ENCODE measurements at regions not wholly inside any gene's neighbourhood (a gene's known extent, or its start where the extent isn't known, plus 50 kb on each side); places are given as distances from the start of the nearest gene placed in this dataset.

DNA sequence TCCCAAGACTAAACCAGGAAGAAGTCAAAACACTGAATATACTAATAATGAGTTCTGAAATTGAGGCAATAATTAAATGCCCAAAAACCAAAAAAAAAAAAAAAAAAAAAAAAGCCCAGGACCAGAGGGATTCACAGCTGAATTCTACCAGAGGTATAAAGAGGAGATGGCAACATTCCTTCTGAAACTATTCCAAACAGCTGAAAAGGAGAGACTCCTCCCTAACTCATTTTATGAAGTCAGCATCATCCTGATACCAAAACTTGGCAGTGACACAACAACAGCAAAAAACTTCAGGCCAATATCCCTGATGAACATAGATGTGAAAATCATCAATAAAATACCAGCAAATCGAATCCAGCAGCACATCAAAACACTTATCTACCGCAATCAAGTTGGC is 108.5 kb upstream of the COL3A1 start:
- Histone ChIP-seq H3K9me3 (ENCODE audit: low read depth) (no peaks in the 10 kb centered on the region), H3K27me3 (no peaks in the 10 kb centered on the region), H3K27ac (no peak overlapping the region), H3K4me1 (ENCODE audit: low read depth) (no peaks in the 10 kb centered on the region), H3K36me3 (no peaks in the 10 kb centered on the region), H3K4me3 (no peak overlapping the region)
- TF ChIP-seq, protein P1, sequence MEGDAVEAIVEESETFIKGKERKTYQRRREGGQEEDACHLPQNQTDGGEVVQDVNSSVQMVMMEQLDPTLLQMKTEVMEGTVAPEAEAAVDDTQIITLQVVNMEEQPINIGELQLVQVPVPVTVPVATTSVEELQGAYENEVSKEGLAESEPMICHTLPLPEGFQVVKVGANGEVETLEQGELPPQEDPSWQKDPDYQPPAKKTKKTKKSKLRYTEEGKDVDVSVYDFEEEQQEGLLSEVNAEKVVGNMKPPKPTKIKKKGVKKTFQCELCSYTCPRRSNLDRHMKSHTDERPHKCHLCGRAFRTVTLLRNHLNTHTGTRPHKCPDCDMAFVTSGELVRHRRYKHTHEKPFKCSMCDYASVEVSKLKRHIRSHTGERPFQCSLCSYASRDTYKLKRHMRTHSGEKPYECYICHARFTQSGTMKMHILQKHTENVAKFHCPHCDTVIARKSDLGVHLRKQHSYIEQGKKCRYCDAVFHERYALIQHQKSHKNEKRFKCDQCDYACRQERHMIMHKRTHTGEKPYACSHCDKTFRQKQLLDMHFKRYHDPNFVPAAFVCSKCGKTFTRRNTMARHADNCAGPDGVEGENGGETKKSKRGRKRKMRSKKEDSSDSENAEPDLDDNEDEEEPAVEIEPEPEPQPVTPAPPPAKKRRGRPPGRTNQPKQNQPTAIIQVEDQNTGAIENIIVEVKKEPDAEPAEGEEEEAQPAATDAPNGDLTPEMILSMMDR (IDR thresholded peaks at IDR 0.05; ENCODE audit: low read depth, low read length) = no peak
- peak in 1 of 2 donors; percentile 11 for DNase-seq (ENCODE audit: low read depth in 1 of 2, low spot score in 1 of 2)

DNA sequence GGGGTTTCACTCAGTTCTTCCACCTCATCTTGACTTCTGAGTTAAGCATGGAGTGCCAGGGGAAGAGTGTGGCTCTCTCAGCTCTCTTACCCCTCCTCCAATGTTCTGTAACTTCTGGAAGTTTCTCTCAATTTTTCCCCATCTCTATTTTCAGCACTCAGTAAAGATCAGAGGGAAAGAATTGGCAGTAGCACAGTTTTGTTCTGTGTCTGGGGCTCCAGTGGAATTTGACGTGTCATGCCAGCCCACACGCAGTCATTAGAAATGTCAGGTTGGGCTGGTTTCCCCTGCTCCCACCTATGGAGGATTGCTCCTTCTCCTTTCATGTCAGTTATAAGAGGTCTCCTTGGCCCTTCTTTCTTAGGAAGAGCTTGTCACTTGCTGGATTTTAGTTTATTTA is 104.6 kb upstream of the COL3A1 start:
- Histone ChIP-seq H3K27me3 (no peaks in the 10 kb centered on the region), H3K4me3 (no peak overlapping the region), H3K36me3 (no peaks in the 10 kb centered on the region), H3K9me3 (ENCODE audit: low read depth) (no peaks in the 10 kb centered on the region), H3K4me1 (ENCODE audit: low read depth) (no peaks in the 10 kb centered on the region), H3K27ac (peak overlapping the region; percentile 3)
- DNase-seq (ENCODE audit: low read depth in 1 of 2, low spot score in 1 of 2) = peak; percentile 14 to 66
- TF ChIP-seq, protein P1 (IDR thresholded peaks at IDR 0.05; ENCODE audit: low read depth, low read length) = no peak

DNA sequence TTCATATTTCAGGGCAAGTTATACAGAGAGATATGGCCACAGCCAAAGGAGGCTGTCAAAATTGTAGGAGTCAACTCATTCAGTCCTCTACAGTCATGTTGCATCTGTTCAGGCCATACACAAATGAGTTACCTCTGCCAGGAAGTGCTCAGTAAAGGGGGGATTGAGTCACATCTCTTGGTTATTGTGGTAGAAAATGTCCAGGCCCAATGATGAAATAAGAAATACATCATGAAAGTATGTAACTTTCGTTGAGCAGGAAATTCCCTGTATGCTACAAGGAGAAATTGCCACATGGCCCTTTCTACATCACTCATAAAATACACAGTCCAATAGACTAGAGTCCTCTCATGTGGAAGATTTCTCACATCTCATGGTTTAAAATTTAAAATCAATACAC is 103.9 kb upstream of the COL3A1 start:
- DNase-seq (ENCODE audit: low read depth in 1 of 2, low spot score in 1 of 2) = peak in 1 of 2 donors; percentile 93
- TF ChIP-seq, protein P1 (IDR thresholded peaks at IDR 0.05; ENCODE audit: low read depth, low read length) = no peak
- no peaks in the 10 kb centered on the region for H3K36me3 ChIP-seq
- no peaks in the 10 kb centered on the region for H3K9me3 ChIP-seq (ENCODE audit: low read depth)
- no peak overlapping the region for H3K27ac ChIP-seq
- H3K4me3 ChIP-seq = no peak overlapping the region
- H3K27me3 ChIP-seq = no peaks in the 10 kb centered on the region
- H3K4me1 ChIP-seq (ENCODE audit: low read depth) = no peaks in the 10 kb centered on the region

DNA sequence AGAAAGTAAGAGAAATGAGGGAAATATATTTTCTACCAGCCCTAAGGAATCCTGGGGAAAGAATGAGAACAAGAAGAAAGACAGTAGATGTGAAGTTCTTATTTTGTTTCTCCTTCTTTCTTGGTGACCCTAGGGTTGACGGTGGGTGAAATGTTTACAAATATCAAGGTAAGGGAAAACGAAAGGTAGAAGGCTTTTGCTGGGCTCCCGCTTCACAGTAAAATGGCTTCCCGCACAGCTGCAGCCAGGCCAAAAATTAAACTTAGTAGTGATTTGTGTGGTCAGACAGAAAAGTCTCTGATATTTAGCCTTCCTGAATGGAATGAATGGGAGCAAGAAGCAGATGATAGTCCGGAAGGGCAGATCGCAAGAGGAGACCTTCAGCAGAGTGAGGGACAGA is 99.1 kb upstream of the COL3A1 start:
- Histone ChIP-seq H3K9me3 (ENCODE audit: low read depth) (no peaks in the 10 kb centered on the region), H3K27ac (no peak overlapping the region), H3K36me3 (no peaks in the 10 kb centered on the region), H3K4me1 (ENCODE audit: low read depth) (no peaks in the 10 kb centered on the region), H3K27me3 (no peaks in the 10 kb centered on the region), H3K4me3 (no peak overlapping the region)
- no peak for DNase-seq (ENCODE audit: low read depth in 1 of 2, low spot score in 1 of 2)
- TF ChIP-seq, protein P1 (IDR thresholded peaks at IDR 0.05; ENCODE audit: low read depth, low read length) = no peak

DNA sequence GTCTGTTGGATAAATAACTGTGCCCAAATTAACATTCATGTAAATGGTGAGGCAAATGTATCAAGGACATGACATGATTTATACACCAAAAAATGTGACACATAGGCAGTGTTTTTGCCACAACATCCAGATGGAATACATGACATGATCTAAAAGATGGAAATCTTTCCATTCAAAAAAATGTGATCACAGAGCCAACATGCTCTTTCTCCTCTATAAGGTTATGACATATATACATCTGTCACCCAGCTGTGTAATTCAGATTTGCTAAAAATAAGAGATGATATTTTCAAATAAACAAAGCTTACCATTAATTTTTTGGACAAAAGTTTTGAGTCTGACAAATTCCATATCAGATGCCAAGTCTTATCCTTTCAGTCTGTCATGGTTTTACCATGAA is 95.5 kb upstream of the COL3A1 start:
- Histone ChIP-seq H3K36me3 (no peaks in the 10 kb centered on the region), H3K27ac (no peak overlapping the region), H3K9me3 (ENCODE audit: low read depth) (no peaks in the 10 kb centered on the region), H3K27me3 (no peaks in the 10 kb centered on the region), H3K4me3 (no peak overlapping the region), H3K4me1 (ENCODE audit: low read depth) (no peaks in the 10 kb centered on the region)
- TF ChIP-seq, protein P1 (IDR thresholded peaks at IDR 0.05; ENCODE audit: low read depth, low read length) = no peak
- DNase-seq (ENCODE audit: low read depth in 1 of 2, low spot score in 1 of 2) = no peak

DNA sequence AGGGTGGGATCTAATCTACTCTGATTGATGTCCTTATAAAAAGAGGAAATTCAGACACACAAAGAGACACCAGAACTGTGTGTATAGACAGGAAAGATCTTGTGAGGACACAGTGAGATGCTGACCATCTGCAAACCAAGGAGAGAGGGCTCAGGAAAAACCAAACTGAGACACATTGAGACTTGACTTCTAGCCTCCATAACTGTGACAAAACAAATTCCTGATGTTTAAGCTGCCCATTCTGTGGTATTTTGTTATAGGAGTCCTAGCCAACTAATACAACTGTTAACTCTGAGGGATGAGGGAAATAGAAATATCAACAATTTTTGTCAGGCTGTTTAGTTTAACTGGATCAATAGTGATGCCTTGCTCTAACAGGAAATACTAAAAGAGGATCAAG is 93.4 kb upstream of the COL3A1 start:
- DNase-seq (ENCODE audit: low read depth in 1 of 2, low spot score in 1 of 2) = no peak
- Histone ChIP-seq H3K27me3 (no peaks in the 10 kb centered on the region), H3K4me1 (ENCODE audit: low read depth) (no peaks in the 10 kb centered on the region), H3K4me3 (no peak overlapping the region), H3K27ac (no peak overlapping the region), H3K36me3 (no peaks in the 10 kb centered on the region), H3K9me3 (ENCODE audit: low read depth) (no peaks in the 10 kb centered on the region)
- TF ChIP-seq, protein P1 (IDR thresholded peaks at IDR 0.05; ENCODE audit: low read depth, low read length) = no peak

Measured in cardiac muscle cell (in vitro differentiated cells and primary cell).